IMR-90 (cell line): ENCODE measurements at regions not wholly inside any gene's neighbourhood (a gene's known extent, or its start where the extent isn't known, plus 50 kb on each side); places are given as distances from the start of the nearest gene placed in this dataset.

Source experiments
- BHLHE40 ChIP-seq: fragments of 150-350 bp; IDR thresholded peaks from 2 replicates; pipeline ENCODE4 v1.6.1; 2016; ENCODE audit warnings: mild to moderate bottlenecking, low read depth, low read length
- CEBPB ChIP-seq: IDR thresholded peaks from 2 replicates; pipeline ENCODE4 v1.6.1; 2012; ENCODE audit warnings: low read depth, low read length, improper control_type of control experiment
- CHD1 ChIP-seq: IDR thresholded peaks from 2 replicates; pipeline ENCODE4 v1.6.1; 2012; ENCODE audit warnings: low read depth, low read length, improper control_type of control experiment
- CTCF ChIP-seq: conservative IDR thresholded peaks from 2 replicates; pipeline ENCODE4 v1.5.1; 2012; ENCODE audit warnings: mild to moderate bottlenecking, low read depth, low read length, improper control_type of control experiment
- ELK1 ChIP-seq: fragments of 150-350 bp; IDR thresholded peaks from 2 replicates; pipeline ENCODE4 v1.6.1; 2016; ENCODE audit warnings: low read depth, mild to moderate bottlenecking, low read length, moderate library complexity, borderline replicate concordance
- FOS ChIP-seq: fragments of 150-350 bp; IDR thresholded peaks from 2 replicates; pipeline ENCODE4 v1.6.1; 2016; ENCODE audit warnings: low read depth, low read length
- MAFK ChIP-seq: IDR thresholded peaks from 2 replicates; pipeline ENCODE4 v1.6.1; 2012; ENCODE audit warnings: low read depth, low read length, improper control_type of control experiment
- MAZ ChIP-seq: IDR thresholded peaks from 2 replicates; pipeline ENCODE4 v1.6.1; 2012; ENCODE audit warnings: low read depth, mild to moderate bottlenecking, low read length, improper control_type of control experiment, moderate library complexity, borderline replicate concordance
- NFE2L2 ChIP-seq: fragments of 150-350 bp; IDR thresholded peaks from 2 replicates; pipeline ENCODE4 v1.6.1; 2016; ENCODE audit warnings: low read depth, mild to moderate bottlenecking, low read length
- POLR2A ChIP-seq: IDR thresholded peaks from 2 replicates; pipeline ENCODE4 v1.6.1; 2012; ENCODE audit warnings: mild to moderate bottlenecking, low read depth, low read length
- RAD21 ChIP-seq: IDR thresholded peaks from 2 replicates; pipeline ENCODE4 v1.6.1; 2012; ENCODE audit warnings: low read length, improper control_type of control experiment
- RCOR1 ChIP-seq: IDR thresholded peaks from 2 replicates; pipeline ENCODE4 v1.6.1; 2012; ENCODE audit warnings: mild to moderate bottlenecking, low read length, improper control_type of control experiment; ENCODE audit not compliant: insufficient replicate concordance
- SMC3 ChIP-seq: fragments of 150-350 bp; IDR thresholded peaks from 2 replicates; pipeline ENCODE4 v1.6.1; 2016; ENCODE audit warnings: low read depth, mild to moderate bottlenecking, antibody characterized with exemption, low read length, moderate library complexity
- TF ChIP-seq, protein P1 (sequence below): fragments of 150-350 bp; IDR thresholded peaks from 2 replicates; pipeline ENCODE4 v1.6.1; 2017; ENCODE audit warnings: mild to moderate bottlenecking, antibody characterized with exemption, low read length, low read depth

DNA sequence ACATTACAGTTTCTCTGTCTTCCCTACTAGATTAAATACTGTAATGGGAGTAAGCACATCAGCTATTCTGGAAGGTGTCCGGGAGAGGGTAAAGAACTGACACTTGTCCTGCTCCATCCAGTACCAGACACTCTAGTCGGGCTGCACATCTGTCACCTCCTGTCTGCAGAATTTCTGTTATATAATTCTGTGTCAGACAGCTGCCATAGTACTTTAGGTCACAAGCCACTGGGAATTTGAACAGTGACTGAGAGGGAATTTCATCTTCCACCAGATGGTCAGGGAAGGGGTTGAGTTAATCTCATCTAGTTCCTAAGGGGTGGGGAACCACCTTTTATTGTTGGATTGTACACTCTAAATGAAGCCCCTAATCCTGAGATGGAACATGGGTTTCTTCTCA, 58.6 kb upstream of the NUDT7 start:
- TF ChIP-seq POLR2A (no peak), CEBPB (no peak), CTCF (no peak), CHD1 (no peak), SMC3 (no peak), MAFK (no peak), FOS (no peak), BHLHE40 (no peak), RCOR1 (no peak), NFE2L2 (no peak), MAZ (no peak), RAD21 (no peak), ELK1 (no peak)
- TF ChIP-seq, protein P1, sequence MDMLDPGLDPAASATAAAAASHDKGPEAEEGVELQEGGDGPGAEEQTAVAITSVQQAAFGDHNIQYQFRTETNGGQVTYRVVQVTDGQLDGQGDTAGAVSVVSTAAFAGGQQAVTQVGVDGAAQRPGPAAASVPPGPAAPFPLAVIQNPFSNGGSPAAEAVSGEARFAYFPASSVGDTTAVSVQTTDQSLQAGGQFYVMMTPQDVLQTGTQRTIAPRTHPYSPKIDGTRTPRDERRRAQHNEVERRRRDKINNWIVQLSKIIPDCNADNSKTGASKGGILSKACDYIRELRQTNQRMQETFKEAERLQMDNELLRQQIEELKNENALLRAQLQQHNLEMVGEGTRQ: no peak
